K562 (cell line): ENCODE measurements at regions not wholly inside any gene's neighbourhood (a gene's known extent, or its start where the extent isn't known, plus 50 kb on each side); places are given as distances from the start of the nearest gene placed in this dataset.

ENCODE experiments used
- ATAC-seq: fragments of 200-7000 bp; cut with Tn5 transposase; 3 replicates; pipeline ENCODE4 v1.9.1; 2020; ENCODE audit warnings: moderate library complexity
- BruUV-seq: library from RNA; stranded (reverse); fragments of 400-500 nt; replicated peaks from 2 replicates; lab custom pipeline; 2021; lab: Mats Ljungman, UMichigan
- CTCF ChIA-PET: fragments of 300-600 bp; formaldehyde crosslinking; extraction: SDS; loops from one replicate; lab custom pipeline; 2021; ENCODE audit warnings: low intra/inter-chr PET ratio; lab: Yijun Ruan, JAX
- POLR2A ChIA-PET: fragments of 300-600, 350-650 bp; sonication (Branson Sonifier 250); formaldehyde crosslinking; extraction: SDS; loops from one replicate; lab custom pipeline; 2021; ENCODE audit warnings: antibody characterized with exemption, inconsistent platforms; lab: Yijun Ruan, JAX
- DNase-seq, 4 experiments: peaks; one replicate each; pipeline versions ENCODE4 v3.0.0 to v3.0.0-alpha.2; 2011 to 2018; ENCODE audit warnings: low spot score in 3 of 4, mixed read lengths in 3 of 4; ENCODE audit errors: extremely low read depth in 1 of 4
- FAIRE-seq: peaks from 2 replicates; lab custom pipeline; 2011; peaks lifted over from hg19 to GRCh38; lab: Jason Lieb, UNC
- H2AFZ ChIP-seq: 2 replicates; pipeline ENCODE4 v1.6.0; 2011; ENCODE audit warnings: low read depth, low read length, control low read depth, inconsistent platforms
- H3K27ac ChIP-seq: fragments of 200-600 bp; 3 replicates; pipeline ENCODE4 v1.8.0; 2011; ENCODE audit warnings: low read depth, mild to moderate bottlenecking, control low read depth, inconsistent platforms, low read length, moderate library complexity, mixed read lengths; ENCODE audit errors: extremely low read depth
- H3K27me3 ChIP-seq, 2 experiments: fragments of 300-600 bp in 1 of 2; 2 replicates in 1 of 2; 3 replicates in 1 of 2; pipeline versions ENCODE4 v1.6.0 to v1.8.0; 2011; ENCODE audit warnings: inconsistent platforms in 2 of 2, low read length in 2 of 2, mild to moderate bottlenecking in 1 of 2, mixed read lengths in 1 of 2, moderate library complexity in 1 of 2; ENCODE audit not compliant: control insufficient read depth in 2 of 2, insufficient read depth in 2 of 2
- H3K36me3 ChIP-seq: fragments of 300-600 bp; 3 replicates; pipeline ENCODE4 v1.8.0; 2011; ENCODE audit warnings: mild to moderate bottlenecking, low read length, inconsistent platforms; ENCODE audit not compliant: control insufficient read depth, insufficient read depth
- H3K4me1 ChIP-seq, 2 experiments: fragments of 200-600 bp in 1 of 2; replicated peaks in 1 of 2; 2 replicates in 1 of 2; 3 replicates in 1 of 2; pipeline versions ENCODE4 v1.5.1 to v1.8.0; 2011; ENCODE audit warnings: inconsistent platforms in 2 of 2, low read length in 2 of 2, mild to moderate bottlenecking in 1 of 2, mixed read lengths in 1 of 2, moderate library complexity in 1 of 2; ENCODE audit not compliant: control insufficient read depth in 2 of 2, insufficient read depth in 2 of 2
- H3K4me2 ChIP-seq: 2 replicates; pipeline ENCODE4 v1.6.1; 2011; ENCODE audit warnings: low read length, control low read depth, inconsistent platforms, mixed read lengths; ENCODE audit not compliant: insufficient read depth
- H3K4me3 ChIP-seq: fragments of 200-600 bp; sonication (generic), shearing (Covaris generic); 2 replicates; pipeline ENCODE4 v1.5.1; 2016; ENCODE audit warnings: control low read depth, inconsistent platforms
- H3K79me2 ChIP-seq: fragments of 200-600 bp; 3 replicates; pipeline ENCODE4 v1.8.0; 2011; ENCODE audit warnings: low read length, inconsistent platforms; ENCODE audit not compliant: control insufficient read depth, insufficient read depth
- H3K9ac ChIP-seq, 2 experiments: 2 replicates each; pipeline versions ENCODE4 v1.6.0 to v1.6.1; 2011; ENCODE audit warnings: low read depth in 2 of 2, low read length in 2 of 2, control low read depth in 1 of 2, inconsistent platforms in 1 of 2, mild to moderate bottlenecking in 1 of 2, mixed read lengths in 1 of 2; ENCODE audit not compliant: insufficient read depth in 1 of 2
- H3K9me1 ChIP-seq: one replicate; pipeline ENCODE4 v1.6.0; 2011; ENCODE audit warnings: inconsistent platforms, mild to moderate bottlenecking, low read length, moderate library complexity; ENCODE audit not compliant: control insufficient read depth, insufficient read depth
- H3K9me3 ChIP-seq: replicated peaks from 2 replicates; pipeline ENCODE4 v1.5.1; 2011; ENCODE audit warnings: low read depth, low read length, inconsistent platforms; ENCODE audit not compliant: control insufficient read depth, insufficient read depth
- H4K20me1 ChIP-seq: replicated peaks from 2 replicates; pipeline ENCODE4 v1.6.1; 2011; ENCODE audit warnings: low read length, inconsistent platforms, mixed read lengths; ENCODE audit not compliant: control insufficient read depth, insufficient read depth
- CXXC5 ChIP-seq: fragments of 250-450 bp; sonication (Bioruptor Pico); IDR thresholded peaks from 2 replicates; pipeline ENCODE4 v1.8.0; 2022; ENCODE audit warnings: inconsistent platforms, mild to moderate bottlenecking, moderate library complexity
- IRF2 ChIP-seq: sonication (generic); formaldehyde crosslinking; IDR thresholded peaks from 2 replicates; pipeline ENCODE4 v1.8.1; 2022; ENCODE audit warnings: mild to moderate bottlenecking, missing genetic modification reagents
- MYBL2 ChIP-seq, 2 experiments: fragments of 450-650 bp in 1 of 2; sonication (generic) in 1 of 2; formaldehyde crosslinking in 1 of 2; IDR thresholded peaks; 2 replicates each; pipeline versions ENCODE4 v1.6.1 to v1.8.1; 2017 to 2022; ENCODE audit warnings: borderline replicate concordance in 1 of 2, inconsistent platforms in 1 of 2, low read depth in 1 of 2, mild to moderate bottlenecking in 1 of 2, missing genetic modification reagents in 1 of 2, moderate library complexity in 1 of 2
- WGBS: fragments of 100-300 bp; shearing (Covaris generic); methylation state at CpG from one replicate; pipeline ENCODE4 v1.1.6; 2016; ENCODE audit warnings: low coverage, mixed read lengths; ENCODE audit not compliant: insufficient coverage; ENCODE audit errors: missing lambda C conversion rate; 5-methylcytosine and 5-hydroxymethylcytosine counted together
- in situ Hi-C: fragments of 300-500 bp; cut with MboI; formaldehyde crosslinking; loops from 4 replicates; pipeline ENCODE4 v1.15.0; 2018; ENCODE audit warnings: inconsistent platforms, mixed read lengths
- intact Hi-C: fragments of 100-400 bp; cut with micrococcal nuclease; formaldehyde crosslinking; loops from 2 replicates; pipeline ENCODE4 v1.14.2; 2022
- TF ChIP-seq, protein P1 (sequence below): sonication (generic); formaldehyde crosslinking; IDR thresholded peaks from 2 replicates; pipeline ENCODE4 v1.9.0; 2022; ENCODE audit warnings: mild to moderate bottlenecking, missing genetic modification reagents

DNA sequence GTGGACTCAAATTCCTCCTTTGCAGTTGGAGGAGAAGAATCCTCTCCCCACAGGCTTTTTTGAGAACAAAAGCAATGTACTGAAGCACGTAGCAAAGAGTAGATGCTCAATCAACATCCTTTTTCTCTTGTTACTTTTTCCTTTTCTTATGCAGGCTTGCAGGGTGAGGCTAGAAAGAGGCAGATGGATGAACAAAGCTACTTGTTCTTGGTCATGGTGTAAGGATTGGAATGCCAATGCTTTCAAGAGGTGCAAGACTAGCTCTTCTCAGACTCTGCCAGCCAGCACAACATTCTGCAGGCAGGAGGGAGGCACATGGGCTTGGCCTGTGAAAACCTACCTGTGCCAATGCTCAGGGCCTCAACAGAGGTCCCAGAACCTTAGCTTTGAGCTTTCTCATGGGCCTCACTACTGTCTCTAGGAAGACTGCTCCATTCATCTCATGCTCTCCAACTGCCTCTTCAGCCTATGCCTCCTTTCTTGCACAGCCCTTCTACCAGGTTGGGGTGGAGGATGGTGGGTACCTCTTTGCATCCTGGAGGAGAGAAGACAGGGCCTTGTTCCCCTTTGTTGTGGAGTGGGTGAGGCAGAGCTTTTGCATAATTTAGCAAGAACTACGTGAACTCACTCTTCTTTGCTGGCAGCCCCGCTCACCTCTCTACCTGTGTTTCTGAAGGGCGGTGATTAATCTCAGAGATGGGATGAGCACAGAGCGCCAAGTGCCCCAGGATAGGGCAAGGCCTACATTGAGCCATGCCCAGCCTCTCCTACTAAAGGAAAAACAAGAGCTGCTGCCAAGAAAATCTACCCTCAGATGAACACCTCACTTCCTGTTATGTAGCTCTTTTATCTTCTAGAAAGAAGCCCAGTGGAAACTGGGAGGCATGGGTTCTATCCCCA, 1119.7 kb downstream of the VRK1 start:
- H3K9me1 ChIP-seq: no peaks in the 10 kb centered on the region
- TF ChIP-seq MYBL2 (IDR thresholded peaks at IDR 0.05; ENCODE audit: low read depth): no peak
- TF ChIP-seq MYBL2 (CRISPR knock-in tag; IDR thresholded peaks at IDR 0.05; ENCODE audit: borderline replicate concordance): no peak
- no peak for TF ChIP-seq IRF2
- TF ChIP-seq CXXC5: no peak
- TF ChIP-seq, protein P1, sequence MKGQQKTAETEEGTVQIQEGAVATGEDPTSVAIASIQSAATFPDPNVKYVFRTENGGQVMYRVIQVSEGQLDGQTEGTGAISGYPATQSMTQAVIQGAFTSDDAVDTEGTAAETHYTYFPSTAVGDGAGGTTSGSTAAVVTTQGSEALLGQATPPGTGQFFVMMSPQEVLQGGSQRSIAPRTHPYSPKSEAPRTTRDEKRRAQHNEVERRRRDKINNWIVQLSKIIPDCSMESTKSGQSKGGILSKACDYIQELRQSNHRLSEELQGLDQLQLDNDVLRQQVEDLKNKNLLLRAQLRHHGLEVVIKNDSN: no peak
- WGBS: 0% methylated on average over 2 of the region's 5 CpGs
- no peak overlapping the region for H2AFZ ChIP-seq
- in situ Hi-C loops (no loop called here), intact Hi-C loops (no loop called here)
- no peaks in the 10 kb centered on the region for H3K36me3 ChIP-seq
- BruUV-seq: no TSS peak
- ChIA-PET POLR2A (interaction anchor here (0.6 kb wide), 1 partner anchor 1896 kb away, joined by 3 read pairs; no protein-coding TSS in a partner anchor), CTCF (no interaction called here)
- H3K4me1 ChIP-seq: no peaks in the 10 kb centered on the region
- no peaks in the 10 kb centered on the region for H3K27me3 ChIP-seq
- H3K27ac ChIP-seq: no peak overlapping the region
- H3K79me2 ChIP-seq: no peaks in the 10 kb centered on the region
- DNase-seq (no peak), ATAC-seq (no peak), FAIRE-seq (no peak)
- H3K4me3 ChIP-seq: no peak overlapping the region
- no peak overlapping the region for H3K4me2 ChIP-seq
- no peaks in the 10 kb centered on the region for H3K9me3 ChIP-seq
- H4K20me1 ChIP-seq: no peaks in the 10 kb centered on the region
- no peak overlapping the region for H3K9ac ChIP-seq
